ENCODE measurements at regions not wholly inside any gene's neighbourhood (a gene's known extent, or its start where the extent isn't known, plus 50 kb on each side); places are given as distances from the start of the nearest gene placed in this dataset.

GRCh38 chr14:34238610-34239009 lies 223.4 kb downstream of the SPTSSA start:
- DNase-seq = no peak

GRCh38 chr14:34237677-34238076 lies 224.4 kb downstream of the SPTSSA start:
- no peak for DNase-seq

- no peak for DNase-seq
Observed at GRCh38 chr14:34237081-34237480, 225.0 kb downstream of the SPTSSA start.

GRCh38 chr14:34235643-34236300 lies 226.3 kb downstream of the SPTSSA start:
- no peak for DNase-seq

GRCh38 chr14:34234258-34234657 lies 227.8 kb downstream of the SPTSSA start:
- DNase-seq = no peak

GRCh38 chr14:34233619-34234018 lies 228.4 kb downstream of the SPTSSA start:
- no peak for DNase-seq

GRCh38 chr14:34232790-34233189 lies 229.2 kb downstream of the SPTSSA start:
- DNase-seq = no peak

GRCh38 chr14:34231626-34232025 lies 230.4 kb downstream of the SPTSSA start:
- DNase-seq = no peak

- DNase-seq = no peak
Observed at GRCh38 chr14:34229140-34229539, 232.9 kb downstream of the SPTSSA start.

- no peak for DNase-seq
Observed at GRCh38 chr14:34228650-34228976, 233.4 kb downstream of the SPTSSA start.

- peak; percentile 12 for DNase-seq
Observed at GRCh38 chr14:34227834-34228649, 234.0 kb downstream of the SPTSSA start.

- no peak for DNase-seq
Observed at GRCh38 chr14:34224221-34224620, 237.8 kb downstream of the SPTSSA start.

GRCh38 chr14:34223373-34224148 lies 238.5 kb downstream of the SPTSSA start:
- DNase-seq = no peak

GRCh38 chr14:34222867-34223266 lies 239.2 kb downstream of the SPTSSA start:
- no peak for DNase-seq

GRCh38 chr14:34222122-34222521 lies 239.9 kb downstream of the SPTSSA start:
- DNase-seq = no peak

GRCh38 chr14:34220921-34221320 lies 241.1 kb downstream of the SPTSSA start:
- DNase-seq = no peak

- DNase-seq = no peak
Observed at GRCh38 chr14:34220378-34220706, 241.7 kb downstream of the SPTSSA start.

- DNase-seq = no peak
Observed at GRCh38 chr14:34219661-34220377, 242.2 kb downstream of the SPTSSA start.

- DNase-seq = no peak
Observed at GRCh38 chr14:34218881-34219280, 243.2 kb downstream of the SPTSSA start.

- DNase-seq = no peak
Observed at GRCh38 chr14:34214961-34215360, 247.1 kb downstream of the SPTSSA start.

GRCh38 chr14:34213332-34213731 lies 248.7 kb downstream of the SPTSSA start:
- DNase-seq = no peak

GRCh38 chr14:34212172-34212929 lies 249.7 kb downstream of the SPTSSA start:
- DNase-seq = no peak

- DNase-seq = no peak
Observed at GRCh38 chr14:34211732-34212131, 250.3 kb downstream of the SPTSSA start.

Measured in NCI-H510A (cell line).